Uterus (tissue), 2 donors: ENCODE measurements at regions not wholly inside any gene's neighbourhood (a gene's known extent, or its start where the extent isn't known, plus 50 kb on each side); places are given as distances from the start of the nearest gene placed in this dataset.

Experiments used
- POLR2A ChIP-seq, 2 donors: fragments of 450-650 bp; IDR thresholded peaks; one replicate each; pipeline ENCODE4 v1.6.1; 2016; ENCODE audit warnings: antibody characterized with exemption in 2 of 2, mild to moderate bottlenecking in 1 of 2, moderate library complexity in 1 of 2
- TF ChIP-seq, protein P1 (sequence below), 4 experiments: fragments of 200-600 bp in 2 of 4; fragments of 450-650 bp in 2 of 4; sonication (generic) in 2 of 4; IDR thresholded peaks; one replicate each; pipeline ENCODE4 v1.5.1; 2016 to 2019; ENCODE audit warnings: antibody characterized with exemption in 4 of 4, mild to moderate bottlenecking in 2 of 4, moderate library complexity in 1 of 4

DNA sequence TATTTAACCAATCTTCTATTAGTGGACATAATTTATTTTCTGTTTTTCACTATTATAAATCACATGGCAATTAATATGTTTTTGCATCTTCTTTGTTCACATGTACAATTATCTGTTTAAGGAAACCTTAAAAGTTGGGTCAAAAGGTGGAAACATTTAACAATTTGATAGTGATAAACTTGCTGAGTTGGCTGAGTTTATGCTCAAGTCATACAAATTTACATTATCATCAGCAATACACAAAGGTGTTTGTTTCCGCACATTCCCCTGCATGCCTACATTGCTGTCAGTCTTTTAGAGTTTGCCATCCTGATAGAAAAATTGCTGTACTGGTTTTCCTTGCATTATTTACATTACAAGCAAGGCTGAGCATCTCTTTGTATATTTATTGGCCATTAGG is 139.5 kb downstream of the KCNRG start:
- no peak for TF ChIP-seq POLR2A (IDR thresholded peaks at IDR 0.05)
- TF ChIP-seq, protein P1, sequence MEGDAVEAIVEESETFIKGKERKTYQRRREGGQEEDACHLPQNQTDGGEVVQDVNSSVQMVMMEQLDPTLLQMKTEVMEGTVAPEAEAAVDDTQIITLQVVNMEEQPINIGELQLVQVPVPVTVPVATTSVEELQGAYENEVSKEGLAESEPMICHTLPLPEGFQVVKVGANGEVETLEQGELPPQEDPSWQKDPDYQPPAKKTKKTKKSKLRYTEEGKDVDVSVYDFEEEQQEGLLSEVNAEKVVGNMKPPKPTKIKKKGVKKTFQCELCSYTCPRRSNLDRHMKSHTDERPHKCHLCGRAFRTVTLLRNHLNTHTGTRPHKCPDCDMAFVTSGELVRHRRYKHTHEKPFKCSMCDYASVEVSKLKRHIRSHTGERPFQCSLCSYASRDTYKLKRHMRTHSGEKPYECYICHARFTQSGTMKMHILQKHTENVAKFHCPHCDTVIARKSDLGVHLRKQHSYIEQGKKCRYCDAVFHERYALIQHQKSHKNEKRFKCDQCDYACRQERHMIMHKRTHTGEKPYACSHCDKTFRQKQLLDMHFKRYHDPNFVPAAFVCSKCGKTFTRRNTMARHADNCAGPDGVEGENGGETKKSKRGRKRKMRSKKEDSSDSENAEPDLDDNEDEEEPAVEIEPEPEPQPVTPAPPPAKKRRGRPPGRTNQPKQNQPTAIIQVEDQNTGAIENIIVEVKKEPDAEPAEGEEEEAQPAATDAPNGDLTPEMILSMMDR (IDR thresholded peaks at IDR 0.05), result no peak
